Stomach (tissue), 8 donors: ENCODE measurements at regions not wholly inside any gene's neighbourhood (a gene's known extent, or its start where the extent isn't known, plus 50 kb on each side); places are given as distances from the start of the nearest gene placed in this dataset.
A peak's percentile ranks its signal among the peaks of the same experiment; 100 is the strongest.

Experiments used
- DNase-seq, 2 donors: peaks; one replicate each; pipeline versions ENCODE4 v3.0.0 to v3.0.0-alpha.2; 2013 to 2019
- H3K27ac ChIP-seq, 5 donors: fragments of 200-600 bp in 4 of 5; sonication (generic) in 4 of 5; one replicate each; pipeline ENCODE4 v1.5.1; 2013 to 2019; ENCODE audit warnings: mild to moderate bottlenecking in 1 of 5, moderate library complexity in 1 of 5
- H3K27me3 ChIP-seq, 3 donors: fragments of 200-600 bp; sonication (generic); one replicate each; pipeline ENCODE4 v1.5.1; 2017 to 2019; ENCODE audit warnings: mixed run types in 1 of 3
- H3K36me3 ChIP-seq, 4 donors: fragments of 200-600 bp; sonication (generic); 1 replicate in 3 of 4; 2 replicates in 1 of 4; pipeline ENCODE4 v1.5.1; 2016 to 2019
- H3K4me1 ChIP-seq, 4 donors: fragments of 200-600 bp; sonication (generic); one replicate each; pipeline ENCODE4 v1.5.1; 2016 to 2019
- H3K4me3 ChIP-seq, 4 donors: fragments of 200-600 bp; sonication (generic) in 3 of 4; one replicate each; pipeline ENCODE4 v1.5.1; 2016 to 2019; ENCODE audit warnings: mild to moderate bottlenecking in 1 of 4
- H3K9me3 ChIP-seq, 4 donors: fragments of 200-600 bp; sonication (generic); one replicate each; pipeline ENCODE4 v1.5.1; 2016 to 2019
- EP300 ChIP-seq: sonication (generic); formaldehyde crosslinking; IDR thresholded peaks from one replicate; pipeline ENCODE4 v1.6.1; 2017; ENCODE audit warnings: antibody characterized with exemption
- POLR2A ChIP-seq, 4 donors: fragments of 450-650 bp; IDR thresholded peaks; one replicate each; pipeline ENCODE4 v1.6.1; 2016; ENCODE audit warnings: antibody characterized with exemption in 4 of 4, control low read depth in 2 of 4, mild to moderate bottlenecking in 1 of 4, moderate library complexity in 1 of 4
- POLR2AphosphoS5 ChIP-seq, 3 donors: sonication (generic); formaldehyde crosslinking; IDR thresholded peaks; one replicate each; pipeline ENCODE4 v1.6.1; 2016; ENCODE audit warnings: antibody characterized with exemption in 3 of 3
- WGBS, 5 donors: extraction: QIAGEN DNeasy Blood & Tissue Kit in 3 of 5; methylation state at CpG; one replicate each; pipeline versions ENCODE4 v1.1.5 to v1.1.7; 2013 to 2018; 5-methylcytosine and 5-hydroxymethylcytosine counted together
- intact Hi-C: fragments of 100-400 bp; cut with DNase I; formaldehyde crosslinking; loops from one replicate; pipeline ENCODE4 v1.15.1; 2023; ENCODE audit warnings: low total_unique reads
- TF ChIP-seq, protein P1 (sequence below), 7 experiments: fragments of 450-650 bp in 4 of 7; fragments of 200-600 bp in 3 of 7; sonication (generic) in 3 of 7; IDR thresholded peaks; one replicate each; pipeline ENCODE4 v1.5.1; 2016 to 2019; ENCODE audit warnings: antibody characterized with exemption in 7 of 7, control low read depth in 2 of 7, mild to moderate bottlenecking in 1 of 7
- donor health status: healthy with polysubstance abuse.
- donor health status: Bipolar disorder and iron deficiency.
- donor health status: healthy.

DNA sequence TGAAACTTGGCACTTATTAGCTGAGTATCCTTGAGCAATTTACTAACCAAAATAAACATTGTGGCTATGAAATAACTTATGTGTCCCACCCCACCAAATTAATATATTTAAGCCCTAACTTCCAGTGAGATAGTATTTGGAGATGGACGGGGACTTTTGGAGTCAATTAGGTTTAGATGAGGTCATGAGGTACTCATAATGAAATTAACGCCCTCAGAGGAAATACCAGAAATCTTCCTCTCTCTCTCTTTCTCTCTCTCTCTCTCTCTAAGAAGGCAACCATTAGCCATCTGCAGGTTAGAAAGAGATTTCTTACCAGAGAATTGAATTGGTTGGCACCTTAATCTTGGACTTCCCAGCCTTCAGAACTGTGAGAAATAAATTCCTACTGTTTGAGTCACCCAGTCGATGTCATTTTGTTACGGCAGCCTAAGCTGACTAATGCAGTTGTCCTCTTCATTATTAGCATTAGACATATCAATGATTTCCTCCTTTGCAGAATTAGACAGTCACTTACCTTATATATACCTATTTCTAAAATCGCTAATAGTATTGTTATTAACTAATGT is 1284.0 kb downstream of the FAM181B start:
- 78 to 87% (median 86%) methylated on average over 5 of the region's 5 CpGs for WGBS, 5 donors
- Histone ChIP-seq H3K9me3 (peaks cover 0 to 6% (median 0%) of the 10 kb centered on the region in 4 donors), H3K27me3 (no peaks in the 10 kb centered on the region), H3K27ac (no peak overlapping the region), H3K36me3 (no peaks in the 10 kb centered on the region), H3K4me3 (no peak overlapping the region), H3K4me1 (no peaks in the 10 kb centered on the region)
- intact Hi-C loops: no loop called here
- TF ChIP-seq EP300: no peak
- DNase-seq: no peak

DNA sequence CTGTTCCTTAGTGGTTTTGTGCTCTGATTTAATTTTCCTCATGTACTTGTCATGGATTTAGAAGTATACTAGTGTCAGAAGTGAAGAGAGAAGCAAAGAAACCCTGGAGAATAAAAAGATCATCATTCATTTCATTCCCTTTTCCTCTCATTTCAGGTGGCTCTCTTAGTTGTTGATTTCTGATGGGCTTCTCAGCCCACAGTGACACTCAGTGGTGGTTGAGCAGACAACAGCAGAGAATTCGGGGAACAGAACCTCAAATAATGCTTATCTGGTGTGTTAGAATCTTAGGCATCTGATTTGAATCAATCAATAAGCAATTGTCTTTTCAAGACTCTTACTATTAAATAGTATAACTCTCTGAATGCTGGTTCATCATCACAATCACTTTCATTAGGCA is 1289.4 kb downstream of the FAM181B start:
- Histone ChIP-seq H3K27ac (no peak overlapping the region), H3K36me3 (no peaks in the 10 kb centered on the region), H3K4me1 (no peaks in the 10 kb centered on the region), H3K27me3 (no peaks in the 10 kb centered on the region), H3K4me3 (no peak overlapping the region), H3K9me3 (peaks cover 0 to 7% (median 3%) of the 10 kb centered on the region in 4 donors)
- intact Hi-C loops: no loop called here
- TF ChIP-seq, protein P1, sequence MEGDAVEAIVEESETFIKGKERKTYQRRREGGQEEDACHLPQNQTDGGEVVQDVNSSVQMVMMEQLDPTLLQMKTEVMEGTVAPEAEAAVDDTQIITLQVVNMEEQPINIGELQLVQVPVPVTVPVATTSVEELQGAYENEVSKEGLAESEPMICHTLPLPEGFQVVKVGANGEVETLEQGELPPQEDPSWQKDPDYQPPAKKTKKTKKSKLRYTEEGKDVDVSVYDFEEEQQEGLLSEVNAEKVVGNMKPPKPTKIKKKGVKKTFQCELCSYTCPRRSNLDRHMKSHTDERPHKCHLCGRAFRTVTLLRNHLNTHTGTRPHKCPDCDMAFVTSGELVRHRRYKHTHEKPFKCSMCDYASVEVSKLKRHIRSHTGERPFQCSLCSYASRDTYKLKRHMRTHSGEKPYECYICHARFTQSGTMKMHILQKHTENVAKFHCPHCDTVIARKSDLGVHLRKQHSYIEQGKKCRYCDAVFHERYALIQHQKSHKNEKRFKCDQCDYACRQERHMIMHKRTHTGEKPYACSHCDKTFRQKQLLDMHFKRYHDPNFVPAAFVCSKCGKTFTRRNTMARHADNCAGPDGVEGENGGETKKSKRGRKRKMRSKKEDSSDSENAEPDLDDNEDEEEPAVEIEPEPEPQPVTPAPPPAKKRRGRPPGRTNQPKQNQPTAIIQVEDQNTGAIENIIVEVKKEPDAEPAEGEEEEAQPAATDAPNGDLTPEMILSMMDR (IDR thresholded peaks at IDR 0.05): no peak
- no peak for TF ChIP-seq POLR2AphosphoS5 (IDR thresholded peaks at IDR 0.05)
- TF ChIP-seq EP300: no peak
- no peak for TF ChIP-seq POLR2A (IDR thresholded peaks at IDR 0.05)
- peak in 1 of 2 donors; percentile 2 for DNase-seq
- WGBS, 5 donors: 50 to 67% (median 56%) methylated on average over 1 of the region's 1 CpG

DNA sequence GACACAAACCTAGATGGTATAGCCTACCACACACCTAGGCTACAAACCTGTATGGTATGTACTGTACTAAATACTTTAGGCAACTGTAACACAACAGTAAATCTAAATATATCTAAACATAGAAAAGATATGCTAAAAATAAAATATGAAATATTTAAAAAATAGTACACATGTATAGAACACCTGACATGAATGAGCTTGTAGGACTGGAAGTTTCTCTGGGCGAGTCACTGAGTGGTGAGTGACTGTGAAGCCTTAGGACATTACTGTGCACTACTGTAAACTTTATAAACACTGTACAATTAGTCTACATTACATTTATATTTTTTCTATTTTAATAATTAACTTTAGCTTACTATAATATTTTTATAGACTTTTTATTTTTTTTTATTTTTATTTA is 1301.3 kb downstream of the FAM181B start:
- Histone ChIP-seq H3K9me3 (no peaks in the 10 kb centered on the region), H3K27ac (no peak overlapping the region), H3K36me3 (no peaks in the 10 kb centered on the region), H3K27me3 (no peaks in the 10 kb centered on the region), H3K4me3 (no peak overlapping the region), H3K4me1 (no peaks in the 10 kb centered on the region)
- 78 to 94% (median 91%) methylated on average over 1 of the region's 1 CpG for WGBS, 5 donors
- TF ChIP-seq, protein P1 (IDR thresholded peaks at IDR 0.05): no peak
- TF ChIP-seq EP300: no peak
- TF ChIP-seq POLR2AphosphoS5 (IDR thresholded peaks at IDR 0.05): no peak
- TF ChIP-seq POLR2A (IDR thresholded peaks at IDR 0.05): no peak
- DNase-seq: no peak
- intact Hi-C loops: no loop called here

DNA sequence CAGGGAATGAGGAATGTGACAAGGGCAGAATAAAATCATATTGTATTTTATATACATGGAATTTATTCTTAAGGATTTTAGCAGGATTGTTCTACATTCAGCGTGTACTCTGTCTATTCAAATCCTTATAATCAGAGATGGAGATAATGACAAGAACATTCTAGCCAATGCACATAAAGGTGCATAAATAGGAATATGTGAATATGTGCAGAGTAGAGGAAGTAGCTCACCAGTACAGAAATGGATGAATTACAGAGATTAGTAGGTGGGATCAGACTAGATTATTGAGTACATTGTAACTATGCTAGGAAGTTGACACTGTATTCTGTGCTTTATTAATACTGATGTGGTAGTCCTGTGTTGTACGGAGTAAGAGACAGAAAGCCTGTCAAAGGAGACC is 1308.8 kb downstream of the FAM181B start:
- no peak overlapping the region for H3K4me3 ChIP-seq
- H3K27me3 ChIP-seq: no peaks in the 10 kb centered on the region
- 86 to 94% (median 91%) methylated on average over 2 of the region's 2 CpGs for WGBS, 5 donors
- intact Hi-C loops: no loop called here
- no peaks in the 10 kb centered on the region for H3K4me1 ChIP-seq
- H3K27ac ChIP-seq: no peak overlapping the region
- DNase-seq: no peak
- H3K36me3 ChIP-seq: no peaks in the 10 kb centered on the region
- TF ChIP-seq POLR2A (IDR thresholded peaks at IDR 0.05): no peak
- TF ChIP-seq, protein P1 (IDR thresholded peaks at IDR 0.05): no peak
- TF ChIP-seq EP300: no peak
- TF ChIP-seq POLR2AphosphoS5 (IDR thresholded peaks at IDR 0.05): no peak
- H3K9me3 ChIP-seq: no peaks in the 10 kb centered on the region

DNA sequence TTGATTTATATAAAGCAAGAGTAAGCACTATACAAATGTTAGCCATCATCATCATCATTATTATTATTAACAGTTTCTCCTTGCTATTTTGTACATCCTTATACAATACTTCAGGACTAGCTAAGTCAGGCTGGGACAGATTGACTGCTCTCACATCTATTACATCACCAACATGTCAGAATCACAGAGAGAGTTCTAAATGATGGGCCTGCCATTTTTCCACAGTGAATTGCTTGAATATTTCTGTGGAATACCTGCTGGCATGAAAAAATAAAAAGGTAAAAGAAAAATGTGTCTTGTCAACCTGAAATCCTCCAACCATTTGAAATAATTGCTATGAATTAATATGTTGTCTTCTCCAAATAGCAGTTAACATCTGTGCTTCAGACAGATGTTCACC is 1311.3 kb downstream of the FAM181B start:
- Histone ChIP-seq H3K4me1 (no peaks in the 10 kb centered on the region), H3K27me3 (no peaks in the 10 kb centered on the region), H3K9me3 (no peaks in the 10 kb centered on the region), H3K36me3 (no peaks in the 10 kb centered on the region), H3K27ac (no peak overlapping the region), H3K4me3 (no peak overlapping the region)
- intact Hi-C loops: no loop called here
- DNase-seq: no peak
- TF ChIP-seq POLR2AphosphoS5 (IDR thresholded peaks at IDR 0.05): no peak
- TF ChIP-seq, protein P1 (IDR thresholded peaks at IDR 0.05): no peak
- no peak for TF ChIP-seq EP300
- TF ChIP-seq POLR2A (IDR thresholded peaks at IDR 0.05): no peak
